GM04504 (cell line): ENCODE measurements at regions not wholly inside any gene's neighbourhood (a gene's known extent, or its start where the extent isn't known, plus 50 kb on each side); places are given as distances from the start of the nearest gene placed in this dataset.
A peak's percentile ranks its signal among the peaks of the same experiment; 100 is the strongest.
"Not testable (repeated sequence)": the region's sequence is repeated elsewhere in the genome, so short reads cannot be mapped to it uniquely, and the experiment has no call there.

Experiments
- DNase-seq: peaks from one replicate; pipeline ENCODE4 v3.0.0-alpha.2; 2012; ENCODE audit warnings: low read depth

- no peak for DNase-seq
These were observed 646.6 kb upstream of the PITX2 start for GRCh38 chr4:111269439-111269838.

GRCh38 chr4:111274060-111274459 is 651.2 kb upstream of the PITX2 start:
- DNase-seq, result no peak

GRCh38 chr4:111274486-111274885 is 651.6 kb upstream of the PITX2 start:
- no peak for DNase-seq

DNA sequence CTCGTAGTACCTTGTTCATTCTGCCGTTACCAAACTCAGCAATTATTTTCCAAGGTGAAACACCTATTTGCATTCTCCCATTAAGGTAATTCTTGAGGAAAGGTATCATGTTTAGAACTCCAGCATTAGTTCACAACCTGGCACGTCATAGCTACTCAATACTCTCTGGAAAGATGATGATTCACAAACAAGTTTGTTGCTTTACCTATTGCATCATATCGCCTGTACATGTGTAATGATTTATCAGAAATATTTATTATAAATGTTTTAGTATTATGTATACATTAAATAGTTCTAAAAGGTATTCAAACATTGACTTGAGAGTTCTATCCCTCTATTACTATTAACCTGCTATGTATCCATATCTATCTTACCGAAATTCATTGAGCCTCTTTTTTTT is 658.3 kb upstream of the PITX2 start:
- DNase-seq, result no peak

DNA sequence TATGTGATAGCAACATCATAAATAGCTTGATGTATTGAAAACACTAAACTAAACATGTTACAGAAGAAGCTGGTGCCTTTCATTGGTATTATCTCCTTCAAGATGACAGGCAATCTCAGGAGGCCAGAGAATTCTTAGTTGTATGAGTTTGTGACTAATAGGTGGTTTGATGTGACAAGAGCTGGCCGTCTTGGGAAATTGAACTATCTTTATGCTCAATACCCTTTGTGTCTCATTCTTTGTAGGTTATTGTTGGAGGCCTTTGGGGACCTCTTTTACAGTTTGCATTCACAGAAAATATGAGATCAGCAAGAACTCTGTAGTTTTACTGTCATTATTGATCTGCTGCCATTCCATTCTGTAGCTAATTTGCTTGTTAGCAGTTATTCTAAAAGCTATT is 659.2 kb upstream of the PITX2 start:
- DNase-seq, result no peak

DNA sequence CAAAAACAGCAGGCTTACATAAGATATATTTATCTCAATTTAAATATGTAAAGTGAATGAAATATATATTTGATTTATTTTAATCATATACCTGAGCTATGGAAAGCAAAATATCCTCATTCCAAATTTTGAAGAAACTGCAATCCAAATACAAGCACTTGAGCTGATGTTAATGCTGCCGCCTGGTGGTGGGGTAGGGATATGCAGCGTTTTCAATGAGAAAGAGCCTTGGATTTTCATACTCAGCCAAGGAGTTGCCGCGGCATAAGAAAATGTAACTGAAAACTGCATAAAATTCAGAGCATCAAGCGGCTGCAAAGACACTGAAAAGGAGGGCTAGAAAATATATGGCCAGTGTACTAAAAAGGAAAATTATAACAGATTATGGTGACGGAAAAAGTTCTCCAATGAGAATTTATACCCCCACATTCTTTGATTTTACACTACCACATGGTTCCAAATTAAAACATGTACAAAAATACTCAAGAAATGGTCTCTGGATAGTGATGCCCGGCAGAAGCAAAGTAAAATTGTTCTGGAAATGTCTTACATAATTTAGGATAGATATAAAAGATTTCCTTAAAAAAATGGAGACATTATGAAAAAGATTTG is 660.3 kb upstream of the PITX2 start:
- DNase-seq, result peak; percentile 9

DNA sequence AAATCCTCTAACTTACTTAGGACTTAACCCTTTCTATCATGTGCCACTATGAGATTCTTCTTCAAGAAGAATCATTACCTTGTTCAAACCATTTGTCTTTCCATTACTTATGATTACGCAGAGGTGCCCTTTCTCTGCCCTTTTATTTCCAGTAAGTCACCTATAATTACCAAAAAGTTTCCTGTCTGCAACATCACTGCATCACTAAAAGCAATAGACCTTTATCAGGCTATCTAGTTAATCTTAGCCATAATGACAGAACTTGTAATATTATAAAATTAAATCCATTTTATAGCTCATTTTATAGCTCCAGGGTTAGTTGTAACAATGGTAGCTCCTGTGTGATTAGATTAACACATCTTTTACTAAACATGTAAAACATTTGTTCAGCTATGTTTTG is 673.6 kb upstream of the PITX2 start:
- no peak for DNase-seq

- DNase-seq, result no peak
These were observed 680.9 kb upstream of the PITX2 start for GRCh38 chr4:111303806-111304205.

DNA sequence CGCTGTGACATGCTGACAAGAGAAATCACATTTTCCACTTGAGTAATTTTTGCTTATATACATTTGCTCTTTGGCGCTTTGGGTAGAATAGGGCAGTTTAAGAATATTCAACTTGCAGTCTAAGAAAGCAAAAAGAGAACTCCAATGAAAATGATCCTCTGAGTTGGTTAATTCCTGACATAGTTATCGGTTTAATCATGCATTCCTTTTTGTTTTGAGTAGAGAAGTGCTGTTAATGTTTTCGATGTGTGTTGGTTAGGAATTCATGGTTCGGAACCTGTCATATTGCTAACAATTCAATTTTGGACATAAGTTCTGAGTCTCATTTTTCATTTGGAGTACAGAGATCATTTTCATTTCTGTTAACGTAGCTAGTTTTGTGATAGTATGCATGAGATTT is 700.6 kb upstream of the PITX2 start:
- peak; percentile 27 for DNase-seq

DNA sequence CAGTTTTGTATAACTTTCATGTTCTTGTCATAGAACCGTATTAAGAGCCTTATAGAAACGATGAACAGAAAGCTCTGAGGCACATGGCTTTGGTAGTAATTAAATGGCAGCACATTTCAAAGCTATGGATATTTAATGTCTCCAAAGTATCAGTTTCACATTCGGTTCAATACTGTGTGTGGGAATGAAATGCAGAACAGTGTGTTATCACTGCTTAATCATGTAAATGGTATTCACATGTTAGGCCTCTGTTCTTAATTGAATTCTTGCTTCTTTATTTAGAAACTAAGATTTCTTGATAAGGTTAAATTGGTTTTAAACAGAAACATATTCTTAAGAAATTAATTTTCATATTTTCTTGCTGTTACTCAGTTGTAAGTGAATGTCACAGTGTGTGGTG is 701.0 kb upstream of the PITX2 start:
- DNase-seq, result no peak

GRCh38 chr4:111326450-111326849 is 703.6 kb upstream of the PITX2 start:
- no peak for DNase-seq

DNA sequence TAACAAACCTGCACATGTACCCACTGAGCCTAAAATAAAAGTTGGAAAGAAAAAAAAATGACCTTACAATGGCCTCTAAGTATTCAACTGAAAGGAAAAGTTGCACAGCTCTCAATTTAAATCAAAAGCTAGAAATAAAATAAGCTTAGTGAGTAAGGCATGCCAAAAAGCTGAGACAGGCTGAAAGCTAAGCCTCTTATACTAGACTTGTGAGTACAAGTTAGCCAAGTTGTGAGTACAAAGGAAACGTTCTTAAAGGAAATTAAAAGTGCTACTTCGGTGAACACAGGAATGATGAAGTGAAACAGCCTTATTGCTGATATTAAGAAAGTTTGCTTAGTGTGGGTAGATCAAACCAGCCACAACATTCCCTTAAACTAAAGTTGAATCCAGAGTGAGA is 707.9 kb upstream of the PITX2 start:
- DNase-seq, result no peak

DNA sequence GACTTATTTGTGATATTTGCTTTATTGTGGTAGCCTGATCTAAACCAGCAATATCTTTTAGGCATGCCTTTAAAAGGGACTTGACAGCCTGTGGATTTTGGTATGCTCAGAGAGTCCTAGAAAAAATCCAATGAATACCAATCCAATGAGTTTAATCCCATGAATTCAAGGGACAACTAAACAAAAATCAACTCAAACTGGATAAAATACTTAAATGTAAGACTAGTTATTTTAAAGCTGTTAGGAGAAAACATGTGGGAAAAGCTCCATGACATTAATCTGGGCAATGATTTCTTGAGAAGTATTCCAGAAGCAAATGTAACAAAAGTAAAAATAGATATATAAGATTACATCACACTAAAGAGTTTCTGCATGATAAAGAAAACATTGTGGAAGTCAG is 711.5 kb upstream of the PITX2 start:
- no peak for DNase-seq

GRCh38 chr4:111337186-111337876 is 714.5 kb upstream of the PITX2 start:
- DNase-seq, result not testable (repeated sequence)

GRCh38 chr4:111359602-111360001 is 736.7 kb upstream of the PITX2 start:
- DNase-seq, result no peak

DNA sequence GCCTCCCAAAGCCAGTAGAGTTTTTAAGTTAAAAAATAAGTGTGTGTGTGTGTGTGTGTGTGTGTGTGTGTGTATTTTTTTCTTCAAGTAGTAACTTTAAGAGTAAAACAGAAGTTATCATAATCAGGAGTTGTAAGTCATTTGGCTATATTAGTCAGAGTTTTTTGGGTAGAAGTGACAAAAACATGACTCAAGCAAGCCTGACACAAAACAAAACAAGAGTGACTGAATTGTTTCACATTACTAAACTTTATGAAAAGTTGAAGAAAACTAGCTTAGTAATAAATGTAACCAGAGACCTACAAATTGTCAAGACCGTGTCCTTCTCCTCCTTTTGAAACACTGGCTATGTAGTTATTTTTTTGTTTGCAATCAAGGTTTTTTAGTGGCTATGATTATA is 738.0 kb upstream of the PITX2 start:
- peak; percentile 2 for DNase-seq

- DNase-seq, result peak; percentile 72
These were observed 740.1 kb upstream of the PITX2 start for GRCh38 chr4:111362941-111363361.

DNA sequence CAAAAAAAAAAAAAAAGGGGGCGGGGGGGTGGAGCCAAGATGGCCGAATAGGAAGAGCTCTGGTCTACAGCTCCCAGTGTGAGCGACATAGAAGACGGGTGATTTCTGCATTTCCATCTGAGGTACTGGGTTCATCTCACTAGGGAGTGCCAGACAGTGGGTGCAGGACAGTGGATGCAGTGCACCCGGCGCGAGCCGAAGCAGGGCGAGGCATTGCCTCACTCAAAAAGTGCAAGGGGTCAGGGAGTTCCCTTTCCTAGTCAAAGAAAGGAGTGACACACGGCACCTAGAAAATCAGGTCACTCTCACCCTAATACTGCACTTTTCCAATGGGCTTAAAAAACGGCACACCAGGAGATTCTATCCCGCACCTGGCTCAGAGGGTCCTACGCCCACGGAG is 755.0 kb upstream of the PITX2 start:
- not testable (repeated sequence) for DNase-seq

GRCh38 chr4:111388561-111388960 is 756.7 kb upstream of the FAM241A start:
- no peak for DNase-seq

DNA sequence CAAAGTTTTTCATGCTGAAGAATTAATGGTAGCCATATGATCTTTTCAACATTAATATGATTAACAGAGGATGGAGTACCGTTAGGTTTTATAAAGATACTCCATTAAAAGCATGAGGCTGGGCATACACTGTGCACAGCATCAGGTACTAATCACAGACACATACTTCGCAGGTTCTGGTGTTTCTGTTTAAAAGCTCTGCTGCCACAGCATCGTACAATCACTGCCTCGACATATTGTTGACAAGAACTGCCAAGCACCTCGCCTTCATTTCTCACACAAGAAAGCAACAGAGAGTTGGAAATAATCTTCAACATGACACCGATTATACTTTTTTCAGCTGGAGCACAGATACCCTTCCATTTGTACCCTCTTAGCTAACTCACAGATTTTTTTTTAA is 753.4 kb upstream of the FAM241A start:
- DNase-seq, result no peak

DNA sequence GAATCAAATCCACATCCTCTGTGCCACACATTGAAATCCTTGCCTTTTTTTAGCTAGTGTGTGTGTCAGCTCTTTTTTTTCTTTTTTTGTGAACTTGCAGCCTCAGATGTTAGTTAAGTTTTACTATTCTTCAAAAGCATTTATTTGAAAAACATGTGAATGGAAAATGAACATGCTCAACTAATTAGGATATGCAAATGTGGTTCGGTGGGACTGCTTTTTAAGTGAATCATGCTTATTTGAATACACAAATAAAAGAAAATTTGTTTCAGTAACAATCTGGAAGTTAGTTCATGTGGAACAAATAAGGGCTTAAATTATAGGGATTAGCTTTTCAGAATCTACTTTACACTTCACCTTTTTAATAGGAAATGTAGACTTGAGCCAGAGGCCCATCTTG is 751.5 kb upstream of the FAM241A start:
- no peak for DNase-seq

GRCh38 chr4:111398906-111399330 is 746.3 kb upstream of the FAM241A start:
- DNase-seq, result peak; percentile 59

GRCh38 chr4:111399623-111400022 is 745.6 kb upstream of the FAM241A start:
- DNase-seq, result no peak

- peak; percentile 57 for DNase-seq
These were observed 744.5 kb upstream of the FAM241A start for GRCh38 chr4:111400741-111401140.
